AG04449 (cell line): ENCODE measurements at regions not wholly inside any gene's neighbourhood (a gene's known extent, or its start where the extent isn't known, plus 50 kb on each side); places are given as distances from the start of the nearest gene placed in this dataset.

ENCODE experiments used
- CTCF ChIA-PET: fragments of 350-600 bp; formaldehyde crosslinking; extraction: SDS; loops from one replicate; lab custom pipeline; 2021; ENCODE audit warnings: antibody characterized with exemption; lab: Yijun Ruan, JAX
- POLR2A ChIA-PET: fragments of 400-600, 350-600 bp; formaldehyde crosslinking; extraction: SDS; loops from one replicate; lab custom pipeline; 2020; ENCODE audit warnings: antibody characterized with exemption, inconsistent platforms; lab: Yijun Ruan, JAX
- DNase-seq: peaks from one replicate; pipeline ENCODE4 v3.0.0-alpha.2; 2010; ENCODE audit warnings: low read depth, low spot score
- H3K4me3 ChIP-seq: 2 replicates; pipeline ENCODE4 v1.5.1; 2011; ENCODE audit warnings: low read depth, mild to moderate bottlenecking, control low read depth, low read length
- CTCF ChIP-seq: IDR thresholded peaks from one replicate; pipeline ENCODE4 v1.5.1; 2011; ENCODE audit warnings: mild to moderate bottlenecking, moderate library complexity, low read length, control low read depth, inconsistent platforms; ENCODE audit not compliant: insufficient read depth; ENCODE audit errors: missing control alignments

DNA sequence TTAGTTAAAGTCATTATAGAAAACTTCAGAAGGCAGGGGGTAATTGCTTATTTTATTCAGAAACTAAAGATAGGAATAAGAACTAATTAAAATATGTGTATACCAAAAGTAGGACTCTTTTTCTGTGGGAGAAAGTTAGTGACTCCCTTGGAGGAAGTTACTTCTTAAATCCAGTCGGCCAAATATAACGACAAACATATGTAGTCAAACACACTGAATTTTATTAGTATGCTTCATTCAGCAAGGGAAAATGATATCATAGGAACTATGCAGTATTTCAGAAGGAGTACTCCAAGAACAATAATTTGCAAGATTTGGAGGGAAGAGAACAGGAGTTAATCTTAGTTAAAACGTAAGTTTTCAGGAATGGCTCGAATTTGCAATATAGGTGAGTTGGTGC, 432.6 kb downstream of the CYLC2 start:
- ChIA-PET CTCF (no interaction called here), POLR2A (no interaction called here)
- H3K4me3 ChIP-seq = no peak overlapping the region
- no peak for TF ChIP-seq CTCF
- no peak for DNase-seq

GRCh38 chr9:103430469-103430868, 435.3 kb downstream of the CYLC2 start:
- ChIA-PET CTCF (no interaction called here), POLR2A (no interaction called here)
- TF ChIP-seq CTCF = no peak
- no peak for DNase-seq
- H3K4me3 ChIP-seq = no peak overlapping the region

- H3K4me3 ChIP-seq = no peak overlapping the region
- DNase-seq = no peak
- TF ChIP-seq CTCF = no peak
- POLR2A ChIA-PET = no interaction called here
- CTCF ChIA-PET = no interaction called here
Measured at GRCh38 chr9:103431809-103432208, 436.7 kb downstream of the CYLC2 start.

- no peak for TF ChIP-seq CTCF
- ChIA-PET POLR2A (no interaction called here), CTCF (no interaction called here)
Measured at GRCh38 chr9:103444176-103444575, 449.0 kb downstream of the CYLC2 start.

GRCh38 chr9:103458826-103459225, 463.7 kb downstream of the CYLC2 start:
- DNase-seq = no peak
- ChIA-PET POLR2A (no interaction called here), CTCF (no interaction called here)
- no peak overlapping the region for H3K4me3 ChIP-seq
- no peak for TF ChIP-seq CTCF

More at GRCh38 chr9:103444176-103444575, 449.0 kb downstream of the CYLC2 start:
- no peak overlapping the region for H3K4me3 ChIP-seq
- no peak for DNase-seq

GRCh38 chr9:103471241-103471640, 476.1 kb downstream of the CYLC2 start:
- no peak for TF ChIP-seq CTCF
- CTCF ChIA-PET = no interaction called here
- POLR2A ChIA-PET = no interaction called here
- no peak overlapping the region for H3K4me3 ChIP-seq
- no peak for DNase-seq
